ENCODE measurements at regions not wholly inside any gene's neighbourhood (a gene's known extent, or its start where the extent isn't known, plus 50 kb on each side); places are given as distances from the start of the nearest gene placed in this dataset.

GRCh38 chr2:221337957-221338685 is 234.0 kb downstream of the EPHA4 start:
- no peak for DNase-seq

- DNase-seq = no peak
These were observed 229.7 kb downstream of the EPHA4 start for GRCh38 chr2:221342388-221342787.

GRCh38 chr2:221343524-221343923 is 228.6 kb downstream of the EPHA4 start:
- no peak for DNase-seq

GRCh38 chr2:221345516-221345915 is 226.6 kb downstream of the EPHA4 start:
- no peak for DNase-seq

GRCh38 chr2:221346411-221346810 is 225.7 kb downstream of the EPHA4 start:
- no peak for DNase-seq

GRCh38 chr2:221347471-221347870 is 224.6 kb downstream of the EPHA4 start:
- no peak for DNase-seq

GRCh38 chr2:221350616-221351015 is 221.5 kb downstream of the EPHA4 start:
- DNase-seq = no peak

- DNase-seq = no peak
These were observed 218.9 kb downstream of the EPHA4 start for GRCh38 chr2:221353201-221353600.

GRCh38 chr2:221360312-221360711 is 211.8 kb downstream of the EPHA4 start:
- DNase-seq = no peak

- no peak for DNase-seq
These were observed 211.4 kb downstream of the EPHA4 start for GRCh38 chr2:221360742-221361141.

GRCh38 chr2:221361633-221362032 is 210.5 kb downstream of the EPHA4 start:
- DNase-seq = no peak

- no peak for DNase-seq
These were observed 207.4 kb downstream of the EPHA4 start for GRCh38 chr2:221364672-221365071.

Measured in GOT3 (cell line).